ENCODE measurements at regions not wholly inside any gene's neighbourhood (a gene's known extent, or its start where the extent isn't known, plus 50 kb on each side); places are given as distances from the start of the nearest gene placed in this dataset.

DNA sequence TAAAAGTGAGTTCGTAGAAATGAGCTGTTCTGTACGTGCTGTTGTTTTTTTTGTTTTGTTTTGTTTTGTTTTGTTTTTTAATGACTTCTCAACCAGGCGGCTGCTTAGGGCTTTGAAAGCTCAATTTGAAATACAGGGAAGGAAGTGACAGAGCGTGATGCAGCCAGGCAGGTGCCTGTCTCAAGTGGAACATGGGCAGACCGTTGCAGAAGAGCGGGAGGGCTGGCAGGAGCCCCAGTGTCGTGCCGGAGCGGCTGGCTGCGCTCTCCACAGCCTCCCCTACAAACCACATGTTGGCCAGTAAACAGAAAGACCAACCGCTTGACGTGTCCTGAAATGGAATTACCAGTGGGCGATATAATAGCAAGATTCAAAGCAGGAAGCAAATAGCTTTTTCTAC is 164.9 kb upstream of the RREB1 start:
- H3K27me3 ChIP-seq: no peaks in the 10 kb centered on the region
- H3K36me3 ChIP-seq: no peaks in the 10 kb centered on the region
- H3K4me1 ChIP-seq: peaks cover 0 to 10% of the 10 kb centered on the region in 2 donors
- H3K9me3 ChIP-seq: no peaks in the 10 kb centered on the region
- no peak for DNase-seq (ENCODE audit: low spot score)
- TF ChIP-seq, protein P1, sequence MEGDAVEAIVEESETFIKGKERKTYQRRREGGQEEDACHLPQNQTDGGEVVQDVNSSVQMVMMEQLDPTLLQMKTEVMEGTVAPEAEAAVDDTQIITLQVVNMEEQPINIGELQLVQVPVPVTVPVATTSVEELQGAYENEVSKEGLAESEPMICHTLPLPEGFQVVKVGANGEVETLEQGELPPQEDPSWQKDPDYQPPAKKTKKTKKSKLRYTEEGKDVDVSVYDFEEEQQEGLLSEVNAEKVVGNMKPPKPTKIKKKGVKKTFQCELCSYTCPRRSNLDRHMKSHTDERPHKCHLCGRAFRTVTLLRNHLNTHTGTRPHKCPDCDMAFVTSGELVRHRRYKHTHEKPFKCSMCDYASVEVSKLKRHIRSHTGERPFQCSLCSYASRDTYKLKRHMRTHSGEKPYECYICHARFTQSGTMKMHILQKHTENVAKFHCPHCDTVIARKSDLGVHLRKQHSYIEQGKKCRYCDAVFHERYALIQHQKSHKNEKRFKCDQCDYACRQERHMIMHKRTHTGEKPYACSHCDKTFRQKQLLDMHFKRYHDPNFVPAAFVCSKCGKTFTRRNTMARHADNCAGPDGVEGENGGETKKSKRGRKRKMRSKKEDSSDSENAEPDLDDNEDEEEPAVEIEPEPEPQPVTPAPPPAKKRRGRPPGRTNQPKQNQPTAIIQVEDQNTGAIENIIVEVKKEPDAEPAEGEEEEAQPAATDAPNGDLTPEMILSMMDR (IDR thresholded peaks at IDR 0.05): no peak
- H3K4me3 ChIP-seq: peak overlapping the region in 1 of 2 donors; percentile 6
- peak overlapping the region in 1 of 2 donors; percentile 56 for H3K27ac ChIP-seq

- Histone ChIP-seq H3K4me1 (peaks cover 0 to 10% of the 10 kb centered on the region in 2 donors), H3K9me3 (no peaks in the 10 kb centered on the region), H3K36me3 (no peaks in the 10 kb centered on the region), H3K27me3 (no peaks in the 10 kb centered on the region), H3K4me3 (no peak overlapping the region), H3K27ac (peak overlapping the region in 1 of 2 donors; percentile 56)
- TF ChIP-seq, protein P1 (IDR thresholded peaks at IDR 0.05): no peak
- DNase-seq (ENCODE audit: low spot score): no peak
Measured at GRCh38 chr6:6943421-6943820, 164.3 kb upstream of the RREB1 start.

DNA sequence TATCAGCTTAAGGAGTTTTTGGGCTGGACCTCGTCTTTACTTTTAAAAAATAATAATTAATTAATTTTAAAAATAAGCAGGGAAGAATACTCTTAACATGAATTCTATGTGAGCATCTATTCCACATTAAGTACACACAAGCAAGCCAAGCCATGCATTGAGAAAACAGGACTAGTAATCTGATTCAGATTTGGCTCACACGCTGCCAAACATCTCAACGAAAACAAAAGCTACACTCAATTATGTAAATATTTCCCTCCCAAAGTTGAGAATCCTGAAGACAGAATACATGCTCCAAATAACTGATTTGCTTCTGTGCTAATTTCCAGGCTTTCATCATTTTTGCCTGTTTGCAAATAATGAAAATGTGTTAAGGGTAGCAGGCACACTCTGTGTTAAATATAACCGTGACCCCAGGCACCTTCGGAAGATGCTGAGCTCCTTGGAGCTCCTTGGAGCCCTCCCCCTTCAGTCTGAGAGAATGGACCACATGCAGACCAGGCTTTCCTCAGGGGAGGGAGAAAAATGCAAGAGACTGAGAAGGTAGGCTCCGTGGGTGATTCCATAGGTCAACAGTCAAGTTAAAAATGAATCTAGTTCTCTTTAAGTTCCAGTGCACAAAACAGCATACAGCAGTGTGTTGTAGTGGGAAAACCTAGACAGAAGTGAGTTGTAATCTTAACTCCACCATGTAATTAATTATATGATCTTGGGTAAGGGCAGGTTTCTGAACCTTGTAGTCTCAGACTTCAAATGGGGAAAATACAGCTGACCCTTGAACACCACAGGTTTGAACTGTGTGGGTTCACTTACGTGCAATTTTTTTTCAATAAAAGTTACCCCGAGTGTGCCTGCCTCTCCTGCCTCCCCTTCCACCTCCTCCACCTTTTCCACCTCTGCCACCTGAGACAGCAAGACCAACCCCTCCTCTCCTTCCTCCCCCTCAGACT is 161.3 kb upstream of the RREB1 start:
- H3K36me3 ChIP-seq: no peaks in the 10 kb centered on the region
- H3K4me3 ChIP-seq: no peak overlapping the region
- TF ChIP-seq, protein P1 (IDR thresholded peaks at IDR 0.05): no peak
- H3K27ac ChIP-seq: no peak overlapping the region
- no peak for DNase-seq (ENCODE audit: low spot score)
- peaks cover 0 to 10% of the 10 kb centered on the region in 2 donors for H3K4me1 ChIP-seq
- H3K27me3 ChIP-seq: no peaks in the 10 kb centered on the region
- peaks cover 0 to 10% of the 10 kb centered on the region in 2 donors for H3K9me3 ChIP-seq

DNA sequence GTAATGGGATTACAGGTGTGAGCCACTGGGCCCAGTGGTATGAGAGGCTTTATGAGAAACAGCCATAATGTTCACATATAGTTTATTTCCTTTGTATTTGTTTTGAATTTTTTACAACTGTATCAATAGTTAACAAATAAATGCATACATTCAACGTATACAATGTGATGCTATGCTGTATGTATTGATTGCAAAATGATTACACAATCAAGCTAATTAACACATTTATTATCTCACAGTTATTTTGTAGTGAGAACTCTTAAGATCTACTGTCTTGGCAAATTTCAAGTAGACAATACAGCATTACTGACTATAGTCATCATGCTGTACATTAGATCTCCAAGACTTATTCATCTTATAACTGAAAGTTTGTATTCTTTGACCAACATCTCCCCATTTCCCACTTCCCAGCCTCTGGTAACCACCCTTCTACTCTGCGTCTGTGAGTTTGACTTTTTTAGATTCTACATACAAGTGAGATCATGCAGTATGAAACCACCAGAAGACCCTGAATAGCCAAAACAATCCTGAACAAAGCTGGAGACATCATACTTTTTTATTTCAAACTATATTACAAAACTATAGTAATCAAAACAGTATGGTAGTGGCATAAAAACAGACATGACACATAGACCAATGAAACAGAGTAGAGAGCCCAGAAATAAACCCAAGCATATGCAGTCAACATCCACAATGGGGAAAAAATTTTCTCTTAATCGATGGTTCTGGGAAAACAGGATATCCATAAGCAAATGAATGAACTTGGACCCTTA is 157.2 kb upstream of the RREB1 start:
- TF ChIP-seq, protein P1 (IDR thresholded peaks at IDR 0.05): no peak
- H3K4me1 ChIP-seq: no peaks in the 10 kb centered on the region

GRCh38 chr6:6951355-6951754 is 156.4 kb upstream of the RREB1 start:
- no peak overlapping the region for H3K27ac ChIP-seq
- TF ChIP-seq, protein P1 (IDR thresholded peaks at IDR 0.05): no peak
- H3K27me3 ChIP-seq: no peaks in the 10 kb centered on the region
- H3K36me3 ChIP-seq: no peaks in the 10 kb centered on the region
- H3K9me3 ChIP-seq: peaks cover 0 to 10% of the 10 kb centered on the region in 2 donors
- H3K4me1 ChIP-seq: no peaks in the 10 kb centered on the region
- no peak overlapping the region for H3K4me3 ChIP-seq
- DNase-seq (ENCODE audit: low spot score): no peak

More for the DNA sequence above, 157.2 kb upstream of the RREB1 start:
- no peak for DNase-seq (ENCODE audit: low spot score)
- Histone ChIP-seq H3K4me3 (no peak overlapping the region), H3K36me3 (no peaks in the 10 kb centered on the region), H3K9me3 (peaks cover 0 to 10% of the 10 kb centered on the region in 2 donors), H3K27me3 (no peaks in the 10 kb centered on the region), H3K27ac (no peak overlapping the region)

Data from right atrium auricular region (tissue), 2 donors.